Stimulated activated CD4-positive, alpha-beta T cell treated with anti-CD3 and anti-CD28 coated beads, Interleukin-1b, Interleukin-23, amount 100 ng/mL, for 24 hours (primary cell): ENCODE measurements at regions not wholly inside any gene's neighbourhood (a gene's known extent, or its start where the extent isn't known, plus 50 kb on each side); places are given as distances from the start of the nearest gene placed in this dataset.

Experiments used
- DNase-seq, 4 experiments: peaks; one replicate each; pipeline ENCODE4 v3.0.0-alpha.2; 2020; ENCODE audit warnings: low read depth in 4 of 4, low spot score in 1 of 4

DNA sequence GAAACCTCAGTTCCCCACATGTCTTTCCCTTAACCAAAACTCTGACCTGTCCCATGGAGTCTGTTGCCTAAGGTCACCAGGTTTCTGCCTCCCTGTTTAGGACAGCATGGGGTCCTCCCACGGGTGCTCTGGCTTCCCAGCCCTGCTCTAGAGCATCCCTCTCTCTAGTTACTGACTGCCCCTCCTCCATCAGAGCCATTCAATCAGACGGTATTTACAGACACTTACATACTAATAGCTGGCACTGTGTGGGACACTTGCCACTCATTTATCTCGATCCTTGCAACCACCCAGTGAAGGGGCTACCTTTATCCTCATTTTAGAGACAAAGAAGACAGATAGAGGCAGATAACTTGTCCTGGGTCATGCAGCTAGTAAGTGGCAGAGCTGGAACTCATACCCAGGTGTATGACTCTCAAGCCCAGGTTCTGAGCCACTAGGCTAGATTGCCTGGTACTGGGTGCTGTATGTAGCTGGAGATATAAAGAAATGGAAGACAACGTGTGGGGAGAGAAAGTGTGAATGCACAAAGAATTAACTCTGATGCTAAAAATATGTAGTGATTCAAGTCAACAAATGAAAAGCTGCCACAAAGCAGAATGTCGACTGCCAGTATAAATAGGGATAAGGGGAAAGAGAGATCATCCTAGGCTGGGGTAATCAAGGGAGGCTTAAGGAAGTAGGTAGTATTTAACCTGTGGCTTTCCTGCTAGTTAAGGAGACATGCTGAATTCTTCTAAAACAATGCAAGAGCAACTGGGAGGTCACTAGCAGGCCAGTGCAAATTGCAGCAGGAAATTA lies 52.5 kb upstream of the PDE8B start:
- DNase-seq: no peak

DNA sequence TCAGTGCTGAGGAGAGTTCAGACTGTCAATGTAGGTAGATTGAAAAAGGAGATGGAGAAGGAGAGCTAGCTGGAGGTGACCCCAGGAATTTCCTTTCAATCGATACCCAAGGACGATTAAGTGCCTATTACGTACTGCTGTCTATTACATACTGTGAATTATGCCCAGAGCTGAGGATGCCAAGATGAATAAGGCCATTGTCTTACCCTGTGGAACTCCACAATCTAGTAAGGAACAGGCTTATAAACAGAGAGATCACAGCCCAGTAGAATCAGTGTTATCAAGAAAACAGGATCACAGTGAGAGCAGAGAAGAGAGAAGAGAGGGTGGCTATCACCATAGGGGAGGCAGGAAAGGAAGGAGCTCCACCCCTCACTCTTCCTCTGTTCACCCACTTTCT lies 54.1 kb upstream of the PDE8B start:
- DNase-seq: no peak

GRCh38 chr5:77155179-77155785 lies 55.2 kb upstream of the PDE8B start:
- no peak for DNase-seq

- no peak for DNase-seq
Observed at GRCh38 chr5:77152441-77152840, 58.0 kb upstream of the PDE8B start.

DNA sequence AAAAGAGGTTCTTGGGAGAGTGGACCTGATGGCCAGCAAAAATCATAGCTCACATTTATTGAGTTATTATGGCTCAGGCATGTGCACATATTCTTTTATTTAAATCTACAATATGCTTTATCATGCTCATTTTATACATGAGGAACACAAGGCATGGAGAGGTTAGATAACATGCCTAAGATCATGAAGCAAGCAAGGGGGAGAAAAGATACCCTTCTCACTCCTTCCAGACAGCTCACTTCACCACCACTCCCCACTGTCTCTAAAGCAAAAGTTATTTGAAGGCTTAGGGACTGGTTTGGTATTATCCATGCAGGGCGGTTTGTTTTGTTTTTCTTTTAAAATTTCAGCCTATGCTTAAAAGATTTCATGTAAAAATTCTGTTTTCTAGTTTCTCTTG lies 59.0 kb upstream of the PDE8B start:
- no peak for DNase-seq

- DNase-seq: no peak
Observed at GRCh38 chr5:77146896-77147295, 59.8 kb upstream of the ZBED3 start.

DNA sequence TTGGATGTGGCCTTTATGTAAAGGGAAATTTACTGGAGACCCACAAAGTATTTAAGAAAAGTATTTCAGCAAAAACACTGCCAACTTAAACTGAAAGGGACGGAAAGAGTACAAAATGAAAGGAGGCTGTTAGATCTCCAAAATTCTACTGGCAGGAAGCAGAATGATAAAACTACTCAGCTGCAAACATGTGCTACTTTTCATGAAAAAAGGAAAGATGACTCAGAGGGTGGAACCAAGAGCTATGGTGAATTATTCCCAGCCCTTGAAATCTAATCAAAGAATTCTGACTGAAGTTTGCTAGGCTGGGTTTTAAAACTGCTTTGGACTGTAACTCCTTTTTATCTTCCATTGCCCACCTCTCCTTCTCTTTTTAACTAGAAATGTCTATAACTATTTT lies 58.6 kb upstream of the ZBED3 start:
- DNase-seq: no peak

DNA sequence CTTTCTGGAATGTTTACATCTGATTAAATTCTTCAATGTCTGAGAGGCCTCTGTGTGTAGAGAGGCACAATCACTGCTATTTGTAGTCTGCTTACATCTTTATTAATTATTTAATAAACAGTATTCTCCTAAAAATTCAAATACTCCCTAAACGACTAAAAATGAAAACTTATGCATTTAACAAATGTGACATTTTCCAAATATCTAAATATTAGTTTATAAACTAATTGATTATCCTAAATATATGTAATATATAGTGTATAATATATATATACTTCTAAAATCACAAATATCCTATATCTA lies 57.7 kb upstream of the ZBED3 start:
- no peak for DNase-seq

GRCh38 chr5:77143998-77144836 lies 57.1 kb upstream of the ZBED3 start:
- DNase-seq: peak; percentile 20 to 45 (median 34)

GRCh38 chr5:77140350-77140749 lies 53.3 kb upstream of the ZBED3 start:
- DNase-seq: no peak

DNA sequence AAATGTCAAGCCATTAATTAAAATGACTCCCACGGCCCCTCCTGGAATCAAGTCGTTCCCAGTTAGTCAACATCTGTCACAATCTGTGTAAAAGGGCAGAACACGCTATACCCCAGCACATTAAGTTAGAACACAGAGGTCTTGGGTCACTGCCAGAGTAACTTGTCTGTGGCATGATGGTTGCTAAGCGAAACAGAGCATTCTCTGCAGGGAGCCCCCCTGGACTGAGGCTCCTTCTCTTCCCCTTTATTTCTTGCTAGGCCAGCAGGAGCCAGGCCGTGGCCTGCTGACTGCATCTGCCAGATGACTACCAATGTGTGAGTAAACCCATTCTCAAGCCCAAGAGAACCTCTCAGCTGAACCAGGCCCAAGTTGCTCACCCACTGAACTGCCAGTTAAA lies 51.9 kb upstream of the ZBED3 start:
- no peak for DNase-seq
